ENCODE measurements at regions not wholly inside any gene's neighbourhood (a gene's known extent, or its start where the extent isn't known, plus 50 kb on each side); places are given as distances from the start of the nearest gene placed in this dataset.

- intact Hi-C loops (cut with micrococcal nuclease) = no loop called here
- peaks cover 32% of the 10 kb centered on the region for H3K9me3 ChIP-seq (replicated peaks)
- H3K27ac ChIP-seq (replicated peaks) = no peak overlapping the region
- H3K4me1 ChIP-seq = no peaks in the 10 kb centered on the region
- no peaks in the 10 kb centered on the region for H3K27me3 ChIP-seq (ENCODE audit: low read depth)
- no peaks in the 10 kb centered on the region for H3K36me3 ChIP-seq
- no peak for DNase-seq
- TF ChIP-seq, protein P1, sequence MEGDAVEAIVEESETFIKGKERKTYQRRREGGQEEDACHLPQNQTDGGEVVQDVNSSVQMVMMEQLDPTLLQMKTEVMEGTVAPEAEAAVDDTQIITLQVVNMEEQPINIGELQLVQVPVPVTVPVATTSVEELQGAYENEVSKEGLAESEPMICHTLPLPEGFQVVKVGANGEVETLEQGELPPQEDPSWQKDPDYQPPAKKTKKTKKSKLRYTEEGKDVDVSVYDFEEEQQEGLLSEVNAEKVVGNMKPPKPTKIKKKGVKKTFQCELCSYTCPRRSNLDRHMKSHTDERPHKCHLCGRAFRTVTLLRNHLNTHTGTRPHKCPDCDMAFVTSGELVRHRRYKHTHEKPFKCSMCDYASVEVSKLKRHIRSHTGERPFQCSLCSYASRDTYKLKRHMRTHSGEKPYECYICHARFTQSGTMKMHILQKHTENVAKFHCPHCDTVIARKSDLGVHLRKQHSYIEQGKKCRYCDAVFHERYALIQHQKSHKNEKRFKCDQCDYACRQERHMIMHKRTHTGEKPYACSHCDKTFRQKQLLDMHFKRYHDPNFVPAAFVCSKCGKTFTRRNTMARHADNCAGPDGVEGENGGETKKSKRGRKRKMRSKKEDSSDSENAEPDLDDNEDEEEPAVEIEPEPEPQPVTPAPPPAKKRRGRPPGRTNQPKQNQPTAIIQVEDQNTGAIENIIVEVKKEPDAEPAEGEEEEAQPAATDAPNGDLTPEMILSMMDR (IDR thresholded peaks at IDR 0.05; ENCODE audit: borderline replicate concordance) = no peak
- no peak overlapping the region for H3K4me3 ChIP-seq
These were observed 504.0 kb downstream of the EPHA4 start for GRCh38 chr2:221068123-221068522.

GRCh38 chr2:221070106-221070505 is 502.0 kb downstream of the EPHA4 start:
- TF ChIP-seq, protein P1 (IDR thresholded peaks at IDR 0.05; ENCODE audit: borderline replicate concordance) = no peak
- intact Hi-C loops (cut with micrococcal nuclease) = no loop called here

DNA sequence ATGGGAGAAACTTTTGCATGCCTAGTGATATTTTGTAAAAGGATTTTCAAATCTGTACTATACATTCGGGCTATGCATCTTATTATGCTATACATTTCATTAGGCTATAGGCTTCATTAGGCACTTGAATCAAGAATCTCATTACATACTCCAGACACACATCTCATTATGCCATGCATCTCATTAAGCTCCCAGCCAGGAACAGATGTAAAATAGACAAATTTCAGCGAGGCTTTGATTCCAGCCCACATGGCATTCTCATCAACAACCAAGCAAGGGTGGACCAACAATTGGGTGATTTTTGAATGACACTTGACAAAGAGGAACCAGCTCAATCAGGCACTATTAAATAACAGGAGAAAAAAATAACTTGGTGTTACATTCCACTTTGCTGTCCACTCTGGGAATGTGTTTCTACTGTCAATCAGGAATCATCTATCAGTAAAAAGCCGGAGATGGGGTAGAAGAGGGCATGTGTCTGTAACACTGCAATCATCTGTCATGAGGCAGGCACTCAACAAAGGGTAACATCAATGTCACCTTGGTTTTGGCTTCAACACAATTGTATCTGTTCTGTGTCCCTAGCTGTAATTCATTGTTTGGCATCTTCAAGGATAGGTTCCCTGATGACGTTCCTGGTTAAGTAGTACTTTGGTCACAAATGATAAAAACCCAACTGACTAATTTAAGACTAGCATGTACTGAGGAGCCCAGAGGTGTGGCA is 498.6 kb downstream of the EPHA4 start:
- H3K36me3 ChIP-seq = no peaks in the 10 kb centered on the region
- intact Hi-C loops (cut with micrococcal nuclease) = no loop called here
- peaks cover 32% of the 10 kb centered on the region for H3K9me3 ChIP-seq (replicated peaks)
- DNase-seq = no peak
- H3K27ac ChIP-seq (replicated peaks) = no peak overlapping the region
- no peak overlapping the region for H3K4me3 ChIP-seq
- TF ChIP-seq, protein P1 (IDR thresholded peaks at IDR 0.05; ENCODE audit: borderline replicate concordance) = no peak
- peaks cover 7% of the 10 kb centered on the region for H3K4me1 ChIP-seq
- no peaks in the 10 kb centered on the region for H3K27me3 ChIP-seq (ENCODE audit: low read depth)

More at GRCh38 chr2:221070106-221070505, 502.0 kb downstream of the EPHA4 start:
- no peak for DNase-seq
- Histone ChIP-seq H3K36me3 (no peaks in the 10 kb centered on the region), H3K9me3 (replicated peaks) (peaks cover 32% of the 10 kb centered on the region), H3K27me3 (ENCODE audit: low read depth) (no peaks in the 10 kb centered on the region), H3K27ac (replicated peaks) (no peak overlapping the region), H3K4me1 (peaks cover 7% of the 10 kb centered on the region), H3K4me3 (no peak overlapping the region)

DNA sequence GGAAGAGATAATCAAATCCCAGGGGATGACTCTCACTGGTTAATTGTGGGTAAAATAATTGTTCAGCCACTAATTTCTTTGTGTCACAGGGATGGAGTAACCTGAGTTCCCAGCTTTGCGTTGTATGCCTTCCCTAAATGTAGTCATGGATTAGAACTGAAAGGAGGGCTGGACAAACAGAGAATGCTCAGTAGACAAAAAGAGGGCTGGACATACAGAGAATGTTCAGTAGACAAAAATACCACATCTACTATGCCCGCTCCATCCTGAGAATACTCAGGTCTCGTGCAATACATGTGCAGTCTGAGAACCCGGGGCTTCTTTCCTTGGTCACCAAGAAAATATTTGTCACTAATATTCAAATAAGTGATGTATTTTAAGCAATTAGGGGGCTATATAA is 497.9 kb downstream of the EPHA4 start:
- H3K36me3 ChIP-seq = no peaks in the 10 kb centered on the region
- TF ChIP-seq, protein P1 (IDR thresholded peaks at IDR 0.05; ENCODE audit: borderline replicate concordance) = no peak
- H3K27me3 ChIP-seq (ENCODE audit: low read depth) = no peaks in the 10 kb centered on the region
- no peak overlapping the region for H3K4me3 ChIP-seq
- H3K27ac ChIP-seq (replicated peaks) = no peak overlapping the region
- intact Hi-C loops (cut with micrococcal nuclease) = no loop called here
- H3K9me3 ChIP-seq (replicated peaks) = peaks cover 24% of the 10 kb centered on the region
- H3K4me1 ChIP-seq = peaks cover 7% of the 10 kb centered on the region
- no peak for DNase-seq

- Histone ChIP-seq H3K4me1 (peaks cover 7% of the 10 kb centered on the region), H3K27me3 (ENCODE audit: low read depth) (no peaks in the 10 kb centered on the region), H3K36me3 (no peaks in the 10 kb centered on the region), H3K27ac (replicated peaks) (no peak overlapping the region), H3K4me3 (no peak overlapping the region), H3K9me3 (replicated peaks) (peaks cover 21% of the 10 kb centered on the region)
- no peak for DNase-seq
- TF ChIP-seq, protein P1 (IDR thresholded peaks at IDR 0.05; ENCODE audit: borderline replicate concordance) = no peak
- intact Hi-C loops (cut with micrococcal nuclease) = no loop called here
These were observed 496.9 kb downstream of the EPHA4 start for GRCh38 chr2:221075203-221075602.
